GM06990 (cell line): ENCODE measurements at regions not wholly inside any gene's neighbourhood (a gene's known extent, or its start where the extent isn't known, plus 50 kb on each side); places are given as distances from the start of the nearest gene placed in this dataset.

Experiments
- DNase-seq: peaks from one replicate; pipeline ENCODE4 v3.0.0-alpha.2; 2011; ENCODE audit not compliant: insufficient read length; ENCODE audit errors: extremely low read depth
- H3K27me3 ChIP-seq: replicated peaks from 2 replicates; pipeline ENCODE4 v1.6.0; 2011; ENCODE audit warnings: low read length; ENCODE audit not compliant: control insufficient read depth, insufficient read depth
- H3K36me3 ChIP-seq: 2 replicates; pipeline ENCODE4 v1.5.1; 2011; ENCODE audit warnings: low read length; ENCODE audit not compliant: control insufficient read depth, insufficient read depth
- H3K4me3 ChIP-seq: replicated peaks from 2 replicates; pipeline ENCODE4 v1.5.1; 2011; ENCODE audit warnings: low read depth, mild to moderate bottlenecking, control low read depth, low read length
- CTCF ChIP-seq: IDR thresholded peaks from 2 replicates; pipeline ENCODE4 v1.5.1; 2011; ENCODE audit warnings: low read length, control low read depth, mild to moderate bottlenecking, inconsistent platforms; ENCODE audit not compliant: insufficient read depth, poor library complexity, severe bottlenecking

- no peaks in the 10 kb centered on the region for H3K36me3 ChIP-seq
- DNase-seq, result no peak
- no peaks in the 10 kb centered on the region for H3K27me3 ChIP-seq
- H3K4me3 ChIP-seq, result no peak overlapping the region
- no peak for TF ChIP-seq CTCF
These were observed 287.2 kb upstream of the CYRIA start for GRCh38 chr2:16952805-16953204.

- Histone ChIP-seq H3K27me3 (no peaks in the 10 kb centered on the region), H3K36me3 (no peaks in the 10 kb centered on the region), H3K4me3 (no peak overlapping the region)
- no peak for DNase-seq
- TF ChIP-seq CTCF, result no peak
These were observed 286.7 kb upstream of the CYRIA start for GRCh38 chr2:16952368-16952767.

- no peak for DNase-seq
- Histone ChIP-seq H3K27me3 (no peaks in the 10 kb centered on the region), H3K4me3 (no peak overlapping the region), H3K36me3 (no peaks in the 10 kb centered on the region)
- TF ChIP-seq CTCF, result no peak
These were observed 284.8 kb upstream of the CYRIA start for GRCh38 chr2:16950436-16950835.

GRCh38 chr2:16948710-16949109 is 283.1 kb upstream of the CYRIA start:
- no peak for TF ChIP-seq CTCF
- Histone ChIP-seq H3K4me3 (no peak overlapping the region), H3K27me3 (no peaks in the 10 kb centered on the region), H3K36me3 (no peaks in the 10 kb centered on the region)
- no peak for DNase-seq

GRCh38 chr2:16948053-16948452 is 282.4 kb upstream of the CYRIA start:
- TF ChIP-seq CTCF, result no peak
- Histone ChIP-seq H3K36me3 (no peaks in the 10 kb centered on the region), H3K4me3 (no peak overlapping the region), H3K27me3 (no peaks in the 10 kb centered on the region)
- DNase-seq, result no peak

- TF ChIP-seq CTCF, result no peak
- no peaks in the 10 kb centered on the region for H3K27me3 ChIP-seq
- H3K4me3 ChIP-seq, result no peak overlapping the region
- H3K36me3 ChIP-seq, result no peaks in the 10 kb centered on the region
- DNase-seq, result no peak
These were observed 277.8 kb upstream of the CYRIA start for GRCh38 chr2:16943279-16943958.
